NT2/D1 (cell line): ENCODE measurements at regions not wholly inside any gene's neighbourhood (a gene's known extent, or its start where the extent isn't known, plus 50 kb on each side); places are given as distances from the start of the nearest gene placed in this dataset.

ENCODE experiments used
- SUZ12 ChIP-seq: IDR thresholded peaks from 2 replicates; pipeline ENCODE4 v1.6.1; 2011; ENCODE audit not compliant: insufficient read length, insufficient read depth; ENCODE audit errors: extremely low read depth
- YY1 ChIP-seq: IDR thresholded peaks from 2 replicates; pipeline ENCODE4 v1.6.1; 2011; ENCODE audit not compliant: insufficient read length, insufficient read depth
- ZNF274 ChIP-seq: IDR thresholded peaks from 2 replicates; pipeline ENCODE4 v1.6.1; 2011; ENCODE audit warnings: mild to moderate bottlenecking, low read depth, low read length

- TF ChIP-seq YY1 (no peak), ZNF274 (no peak), SUZ12 (no peak)
Measured at GRCh38 chr14:61607570-61608244, 87.6 kb upstream of the HIF1A start.
